ENCODE measurements at regions not wholly inside any gene's neighbourhood (a gene's known extent, or its start where the extent isn't known, plus 50 kb on each side); places are given as distances from the start of the nearest gene placed in this dataset.

GRCh38 chr9:79135681-79136415 lies 435.9 kb upstream of the TLE4 start:
- Histone ChIP-seq H3K4me2 (ENCODE audit: low read depth, low read length, poor library complexity, severe bottlenecking) (no peak overlapping the region), H2AFZ (ENCODE audit: low read length) (no peak overlapping the region), H3K4me1 (ENCODE audit: insufficient read depth, low read length, poor library complexity, severe bottlenecking) (peaks cover 15% of the 10 kb centered on the region), H3K9me3 (ENCODE audit: insufficient read depth, low read depth, low read length) (no peaks in the 10 kb centered on the region), H4K20me1 (ENCODE audit: insufficient read depth, low read length, poor library complexity, severe bottlenecking) (no peaks in the 10 kb centered on the region), H3K79me2 (ENCODE audit: insufficient read depth, low read length) (no peaks in the 10 kb centered on the region), H3K4me3 (ENCODE audit: low read length, poor library complexity, severe bottlenecking) (no peak overlapping the region), H3K9me2 (replicated peaks; ENCODE audit: low read depth, low read length) (no peaks in the 10 kb centered on the region), H3F3A (ENCODE audit: low read depth) (no peaks in the 10 kb centered on the region), H3K9ac (ENCODE audit: low read depth, low read length, poor library complexity, severe bottlenecking) (no peak overlapping the region), H3K27me3 (ENCODE audit: insufficient read depth, low read length, poor library complexity, severe bottlenecking) (no peaks in the 10 kb centered on the region), H3K36me3 (ENCODE audit: insufficient read depth, low read length) (no peaks in the 10 kb centered on the region)
- TF ChIP-seq CTCF (conservative IDR thresholded peaks at IDR 0.05; ENCODE audit: low read length) (no peak), EZH2phosphoT487 (IDR thresholded peaks at IDR 0.05; ENCODE audit: borderline replicate concordance) (no peak)

- no peaks in the 10 kb centered on the region for H3K9me2 ChIP-seq (replicated peaks; ENCODE audit: low read depth, low read length)
- no peak for TF ChIP-seq EZH2phosphoT487 (IDR thresholded peaks at IDR 0.05; ENCODE audit: borderline replicate concordance)
- TF ChIP-seq CTCF (conservative IDR thresholded peaks at IDR 0.05; ENCODE audit: low read length), result no peak
- no peak overlapping the region for H3K4me2 ChIP-seq (ENCODE audit: low read depth, low read length, poor library complexity, severe bottlenecking)
- no peaks in the 10 kb centered on the region for H3K9me3 ChIP-seq (ENCODE audit: insufficient read depth, low read depth, low read length)
- no peaks in the 10 kb centered on the region for H3K79me2 ChIP-seq (ENCODE audit: insufficient read depth, low read length)
- H3F3A ChIP-seq (ENCODE audit: low read depth), result no peaks in the 10 kb centered on the region
- peaks cover 6% of the 10 kb centered on the region for H3K4me1 ChIP-seq (ENCODE audit: insufficient read depth, low read length, poor library complexity, severe bottlenecking)
- H3K36me3 ChIP-seq (ENCODE audit: insufficient read depth, low read length), result no peaks in the 10 kb centered on the region
- H3K4me3 ChIP-seq (ENCODE audit: low read length, poor library complexity, severe bottlenecking), result no peak overlapping the region
- H3K9ac ChIP-seq (ENCODE audit: low read depth, low read length, poor library complexity, severe bottlenecking), result no peak overlapping the region
- no peaks in the 10 kb centered on the region for H4K20me1 ChIP-seq (ENCODE audit: insufficient read depth, low read length, poor library complexity, severe bottlenecking)
- no peaks in the 10 kb centered on the region for H3K27me3 ChIP-seq (ENCODE audit: insufficient read depth, low read length, poor library complexity, severe bottlenecking)
- H2AFZ ChIP-seq (ENCODE audit: low read length), result no peak overlapping the region
Observed at GRCh38 chr9:79140751-79141150, 431.0 kb upstream of the TLE4 start.

- H3F3A ChIP-seq (ENCODE audit: low read depth), result no peaks in the 10 kb centered on the region
- H3K9me3 ChIP-seq (ENCODE audit: insufficient read depth, low read depth, low read length), result no peaks in the 10 kb centered on the region
- H3K79me2 ChIP-seq (ENCODE audit: insufficient read depth, low read length), result no peaks in the 10 kb centered on the region
- TF ChIP-seq CTCF (conservative IDR thresholded peaks at IDR 0.05; ENCODE audit: low read length), result no peak
- no peak for TF ChIP-seq EZH2phosphoT487 (IDR thresholded peaks at IDR 0.05; ENCODE audit: borderline replicate concordance)
- peaks cover 6% of the 10 kb centered on the region for H3K4me1 ChIP-seq (ENCODE audit: insufficient read depth, low read length, poor library complexity, severe bottlenecking)
- no peaks in the 10 kb centered on the region for H3K9me2 ChIP-seq (replicated peaks; ENCODE audit: low read depth, low read length)
- no peak overlapping the region for H3K4me2 ChIP-seq (ENCODE audit: low read depth, low read length, poor library complexity, severe bottlenecking)
- no peaks in the 10 kb centered on the region for H4K20me1 ChIP-seq (ENCODE audit: insufficient read depth, low read length, poor library complexity, severe bottlenecking)
- no peak overlapping the region for H3K4me3 ChIP-seq (ENCODE audit: low read length, poor library complexity, severe bottlenecking)
- H3K36me3 ChIP-seq (ENCODE audit: insufficient read depth, low read length), result no peaks in the 10 kb centered on the region
- no peak overlapping the region for H3K9ac ChIP-seq (ENCODE audit: low read depth, low read length, poor library complexity, severe bottlenecking)
- no peaks in the 10 kb centered on the region for H3K27me3 ChIP-seq (ENCODE audit: insufficient read depth, low read length, poor library complexity, severe bottlenecking)
- H2AFZ ChIP-seq (ENCODE audit: low read length), result no peak overlapping the region
Observed at GRCh38 chr9:79143211-79143610, 428.6 kb upstream of the TLE4 start.
